Epithelial cell of esophagus (primary cell): ENCODE measurements at regions not wholly inside any gene's neighbourhood (a gene's known extent, or its start where the extent isn't known, plus 50 kb on each side); places are given as distances from the start of the nearest gene placed in this dataset.

Source experiments
- DNase-seq: peaks from one replicate; pipeline ENCODE4 v3.0.0; 2010; ENCODE audit warnings: low read depth
- H3K4me3 ChIP-seq: 2 replicates; pipeline ENCODE4 v1.5.1; 2011; ENCODE audit warnings: mild to moderate bottlenecking, low read length, control low read depth
- TF ChIP-seq, protein P1 (sequence below): IDR thresholded peaks from 2 replicates; pipeline ENCODE4 v1.5.1; 2011; ENCODE audit warnings: low read depth, mild to moderate bottlenecking, low read length, control low read depth, inconsistent platforms; ENCODE audit not compliant: insufficient read depth; ENCODE audit errors: missing control alignments

- TF ChIP-seq, protein P1, sequence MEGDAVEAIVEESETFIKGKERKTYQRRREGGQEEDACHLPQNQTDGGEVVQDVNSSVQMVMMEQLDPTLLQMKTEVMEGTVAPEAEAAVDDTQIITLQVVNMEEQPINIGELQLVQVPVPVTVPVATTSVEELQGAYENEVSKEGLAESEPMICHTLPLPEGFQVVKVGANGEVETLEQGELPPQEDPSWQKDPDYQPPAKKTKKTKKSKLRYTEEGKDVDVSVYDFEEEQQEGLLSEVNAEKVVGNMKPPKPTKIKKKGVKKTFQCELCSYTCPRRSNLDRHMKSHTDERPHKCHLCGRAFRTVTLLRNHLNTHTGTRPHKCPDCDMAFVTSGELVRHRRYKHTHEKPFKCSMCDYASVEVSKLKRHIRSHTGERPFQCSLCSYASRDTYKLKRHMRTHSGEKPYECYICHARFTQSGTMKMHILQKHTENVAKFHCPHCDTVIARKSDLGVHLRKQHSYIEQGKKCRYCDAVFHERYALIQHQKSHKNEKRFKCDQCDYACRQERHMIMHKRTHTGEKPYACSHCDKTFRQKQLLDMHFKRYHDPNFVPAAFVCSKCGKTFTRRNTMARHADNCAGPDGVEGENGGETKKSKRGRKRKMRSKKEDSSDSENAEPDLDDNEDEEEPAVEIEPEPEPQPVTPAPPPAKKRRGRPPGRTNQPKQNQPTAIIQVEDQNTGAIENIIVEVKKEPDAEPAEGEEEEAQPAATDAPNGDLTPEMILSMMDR: no peak
- no peak for DNase-seq
Measured at GRCh38 chr2:8436585-8436984, 245.3 kb upstream of the ID2 start.

GRCh38 chr2:8437228-8437948 is 244.5 kb upstream of the ID2 start:
- DNase-seq: no peak
- TF ChIP-seq, protein P1: no peak

More at GRCh38 chr2:8436585-8436984, 245.3 kb upstream of the ID2 start:
- H3K4me3 ChIP-seq: no peak overlapping the region

GRCh38 chr2:8437949-8438400 is 243.9 kb upstream of the ID2 start:
- DNase-seq: no peak
- TF ChIP-seq, protein P1: no peak
- H3K4me3 ChIP-seq: no peak overlapping the region

More at GRCh38 chr2:8437228-8437948, 244.5 kb upstream of the ID2 start:
- no peak overlapping the region for H3K4me3 ChIP-seq

DNA sequence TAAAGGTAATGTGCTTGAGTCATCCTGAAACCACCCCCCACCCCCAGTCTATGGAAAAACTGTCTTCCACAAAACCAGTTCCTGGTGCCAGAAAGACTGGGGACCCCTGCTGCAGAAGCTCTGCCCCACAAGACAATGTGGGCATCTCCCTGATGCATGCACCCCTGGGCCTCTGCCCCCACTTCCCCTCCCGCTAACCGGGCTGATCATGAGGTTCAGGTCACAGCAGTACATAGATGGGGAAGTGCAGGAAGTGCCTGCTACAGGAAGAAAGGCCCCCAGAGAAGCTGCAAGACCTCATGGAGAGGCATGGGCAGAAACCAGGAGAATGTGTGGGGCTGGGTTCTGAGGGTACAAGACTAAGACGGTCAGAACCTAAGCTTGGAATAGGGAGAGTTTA is 243.4 kb upstream of the ID2 start:
- TF ChIP-seq, protein P1: no peak
- H3K4me3 ChIP-seq: no peak overlapping the region
- no peak for DNase-seq

DNA sequence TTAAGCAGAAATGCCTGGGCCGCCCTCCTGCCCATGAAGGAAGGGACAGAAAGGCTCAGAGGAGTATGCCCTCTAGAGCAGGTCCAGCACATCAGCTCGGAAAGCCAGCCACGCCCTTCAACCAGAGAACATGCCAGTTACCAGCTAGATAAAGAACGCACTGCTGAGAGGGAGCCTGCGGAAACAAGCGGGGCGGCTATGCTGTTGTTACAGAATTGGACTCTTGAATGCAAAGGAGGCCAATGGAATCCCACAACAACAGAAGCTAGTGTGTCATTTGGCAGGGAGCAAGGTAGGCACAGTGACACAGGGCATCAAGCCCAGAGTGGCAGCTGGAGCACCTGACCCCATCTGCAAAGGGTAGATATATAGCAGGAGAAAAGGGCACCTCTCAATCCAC is 242.9 kb upstream of the ID2 start:
- DNase-seq: no peak
- no peak overlapping the region for H3K4me3 ChIP-seq
- TF ChIP-seq, protein P1: no peak

DNA sequence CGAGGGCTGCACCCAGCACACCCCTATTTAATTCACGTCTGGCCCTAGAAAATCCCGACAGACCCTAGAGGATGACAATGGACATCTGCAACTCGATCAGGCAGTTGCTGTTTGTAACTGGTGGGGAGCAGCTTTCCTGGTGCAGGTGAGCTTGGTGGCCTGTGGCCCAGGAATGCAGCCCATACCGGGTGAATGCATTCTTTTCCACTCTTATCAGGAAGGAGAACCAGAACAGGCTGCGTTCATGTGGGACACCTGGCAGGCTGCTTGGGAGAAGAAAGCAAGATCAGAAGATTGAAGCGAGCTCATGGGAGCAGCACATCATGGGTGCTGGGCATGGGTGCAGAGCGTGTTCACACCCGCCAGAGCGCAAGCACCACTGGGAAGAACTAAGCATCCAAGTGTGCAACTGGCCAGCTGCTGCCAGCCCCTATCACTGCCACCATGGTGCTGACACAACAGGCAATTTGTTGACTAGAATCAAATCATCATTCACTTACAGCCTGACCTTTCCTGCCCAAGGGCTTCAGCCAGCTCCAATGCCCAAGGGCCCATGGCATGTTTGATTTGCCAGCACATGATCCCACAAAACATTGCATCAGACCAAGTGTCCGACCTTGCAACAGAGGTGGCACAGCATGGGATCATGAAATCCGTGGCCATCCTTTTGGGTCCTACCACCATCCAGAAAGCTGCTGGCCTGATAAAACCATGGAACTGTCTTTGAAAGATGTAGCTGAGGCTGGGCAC is 241.7 kb upstream of the ID2 start:
- no peak for DNase-seq
- TF ChIP-seq, protein P1: no peak

GRCh38 chr2:8441371-8441770 is 240.5 kb upstream of the ID2 start:
- TF ChIP-seq, protein P1: no peak
- no peak overlapping the region for H3K4me3 ChIP-seq
- no peak for DNase-seq

More for the DNA sequence above, 241.7 kb upstream of the ID2 start:
- no peak overlapping the region for H3K4me3 ChIP-seq
